ENCODE measurements at regions not wholly inside any gene's neighbourhood (a gene's known extent, or its start where the extent isn't known, plus 50 kb on each side); places are given as distances from the start of the nearest gene placed in this dataset.

DNA sequence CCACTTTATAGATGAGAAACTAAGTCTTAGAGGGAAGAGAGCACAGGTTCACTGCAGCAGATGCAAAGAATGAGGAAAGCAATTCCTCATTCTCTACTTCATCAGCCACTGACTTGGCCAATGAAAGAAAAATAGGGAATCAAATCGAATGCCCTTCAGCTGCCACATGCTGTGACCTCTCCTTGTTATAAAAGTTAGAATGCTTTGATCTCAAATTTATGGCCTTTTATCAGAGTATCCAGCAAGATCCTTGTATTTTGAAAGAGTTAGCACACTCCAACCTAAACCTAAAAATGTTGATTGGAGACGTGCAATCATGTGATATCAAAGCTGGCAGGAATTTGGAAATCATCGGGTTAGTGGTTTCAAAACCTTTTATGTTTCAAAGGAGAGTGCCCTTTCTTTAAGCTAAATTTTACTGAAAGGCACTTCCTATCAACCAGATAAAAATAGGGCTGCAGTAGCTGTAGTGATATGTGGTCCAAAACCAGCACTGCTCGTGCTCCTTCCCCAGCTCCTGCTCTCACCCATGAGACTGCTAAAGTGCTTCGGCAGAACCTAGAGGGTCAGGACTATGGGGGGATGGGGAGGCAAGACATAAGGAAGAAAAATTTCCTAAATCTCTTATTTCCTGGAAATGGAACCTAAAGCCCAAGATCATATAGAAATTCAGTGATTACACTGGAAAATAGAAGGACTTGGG, 617.0 kb downstream of the PYDC2 start:
- no peaks in the 10 kb centered on the region for H3K27me3 Mint-ChIP-seq (ENCODE audit: low read depth)

GRCh38 chr3:192079098-192079497, 618.1 kb downstream of the PYDC2 start:
- no peaks in the 10 kb centered on the region for H3K27me3 Mint-ChIP-seq (ENCODE audit: low read depth)
- no peak for DNase-seq (ENCODE audit: low spot score)
- no peaks in the 10 kb centered on the region for H3K36me3 Mint-ChIP-seq (ENCODE audit: low read depth)
- H3K9me3 Mint-ChIP-seq, result peaks cover 3% of the 10 kb centered on the region
- H3K27ac Mint-ChIP-seq, result no peak overlapping the region
- no peak overlapping the region for H3K4me3 Mint-ChIP-seq
- no peaks in the 10 kb centered on the region for H3K4me1 Mint-ChIP-seq (ENCODE audit: low read depth)

More for the DNA sequence above, 617.0 kb downstream of the PYDC2 start:
- Mint-ChIP-seq H3K27ac (no peak overlapping the region), H3K36me3 (ENCODE audit: low read depth) (no peaks in the 10 kb centered on the region), H3K4me3 (no peak overlapping the region), H3K4me1 (ENCODE audit: low read depth) (no peaks in the 10 kb centered on the region), H3K9me3 (peaks cover 9% of the 10 kb centered on the region)
- DNase-seq (ENCODE audit: low spot score), result no peak

DNA sequence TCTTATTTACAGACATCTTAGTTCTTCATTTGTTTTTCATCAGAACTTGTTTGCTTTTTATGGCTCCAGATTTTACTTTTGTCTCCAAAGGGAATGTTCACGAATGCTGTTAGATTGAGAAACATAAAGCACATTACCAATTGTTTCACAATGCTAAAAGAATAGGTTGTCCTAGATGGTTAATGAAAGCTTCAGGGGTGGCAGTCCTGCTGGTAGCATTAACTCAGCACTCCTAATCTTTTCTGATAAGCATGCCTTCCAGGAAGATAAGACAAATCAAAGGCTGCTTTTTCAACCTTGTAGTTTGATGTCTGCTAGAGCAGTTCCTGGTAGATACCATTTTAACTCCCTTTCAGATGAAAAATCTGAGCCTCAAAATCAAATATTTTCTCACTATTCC, 619.4 kb downstream of the PYDC2 start:
- no peaks in the 10 kb centered on the region for H3K9me3 Mint-ChIP-seq
- no peaks in the 10 kb centered on the region for H3K36me3 Mint-ChIP-seq (ENCODE audit: low read depth)
- H3K27me3 Mint-ChIP-seq (ENCODE audit: low read depth), result no peaks in the 10 kb centered on the region
- H3K4me1 Mint-ChIP-seq (ENCODE audit: low read depth), result no peaks in the 10 kb centered on the region
- DNase-seq (ENCODE audit: low spot score), result no peak
- H3K4me3 Mint-ChIP-seq, result no peak overlapping the region
- H3K27ac Mint-ChIP-seq, result no peak overlapping the region

DNA sequence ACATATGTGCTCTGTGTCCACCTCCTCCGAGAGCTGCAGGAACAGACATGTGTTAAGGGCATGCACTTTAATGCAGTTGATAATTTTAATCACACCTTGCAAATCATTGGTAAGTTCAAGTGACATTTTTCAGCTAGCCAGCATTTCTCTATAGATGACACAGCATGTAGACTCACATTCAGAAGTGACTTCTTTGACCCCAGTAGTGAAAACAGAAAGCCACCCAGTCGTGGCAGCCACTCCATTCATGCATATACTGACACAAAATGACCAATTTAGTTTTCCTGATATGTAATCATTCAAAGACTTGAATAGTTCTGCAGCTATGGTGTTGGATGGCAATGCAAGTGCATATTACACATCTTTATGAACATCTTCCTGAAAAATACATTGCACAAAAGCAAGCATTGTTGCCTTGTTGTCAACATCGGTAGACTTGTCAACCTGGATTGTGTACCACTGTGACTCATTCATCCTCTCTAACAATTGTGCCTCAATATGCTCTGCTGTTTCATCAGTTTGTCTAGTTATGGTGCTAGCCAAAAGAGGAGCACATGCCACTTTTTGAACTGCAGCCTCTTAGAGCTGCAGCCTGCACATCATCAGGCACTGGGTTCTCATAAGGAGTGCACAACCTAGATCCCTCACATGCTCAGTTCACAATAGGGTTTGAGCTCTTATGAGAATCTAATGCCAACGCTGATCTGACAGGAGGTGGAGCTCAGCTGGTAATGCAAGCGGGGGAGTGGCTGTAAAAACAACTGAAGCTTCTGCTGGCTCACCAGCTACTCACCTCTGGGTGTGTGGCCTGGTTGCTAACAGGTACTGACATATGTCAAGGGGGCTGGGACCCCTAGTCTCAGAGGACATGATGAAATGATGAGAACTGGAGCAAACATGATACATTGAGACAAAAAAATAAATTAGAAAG, 622.0 kb downstream of the PYDC2 start:
- DNase-seq (ENCODE audit: low spot score), result no peak
- no peaks in the 10 kb centered on the region for H3K27me3 Mint-ChIP-seq (ENCODE audit: low read depth)
- H3K36me3 Mint-ChIP-seq (ENCODE audit: low read depth), result no peaks in the 10 kb centered on the region
- H3K9me3 Mint-ChIP-seq, result no peaks in the 10 kb centered on the region
- no peak overlapping the region for H3K4me3 Mint-ChIP-seq
- no peaks in the 10 kb centered on the region for H3K4me1 Mint-ChIP-seq (ENCODE audit: low read depth)
- H3K27ac Mint-ChIP-seq, result no peak overlapping the region
